HL-60 (cell line): ENCODE measurements at regions not wholly inside any gene's neighbourhood (a gene's known extent, or its start where the extent isn't known, plus 50 kb on each side); places are given as distances from the start of the nearest gene placed in this dataset.

Source experiments
- DNase-seq, 2 experiments: peaks; one replicate each; pipeline ENCODE4 v3.0.0-alpha.2; 2010 to 2020; ENCODE audit warnings: low read depth in 1 of 2, low spot score in 1 of 2
- H3K27ac ChIP-seq: fragments of 250-450 bp; sonication (Bioruptor Pico); replicated peaks from 2 replicates; pipeline ENCODE4 v1.5.1; 2020; ENCODE audit warnings: mild to moderate bottlenecking, moderate library complexity
- H3K27me3 ChIP-seq: fragments of 250-450 bp; sonication (Bioruptor Pico); 2 replicates; pipeline ENCODE4 v1.5.1; 2021; ENCODE audit warnings: mild to moderate bottlenecking, moderate library complexity; ENCODE audit not compliant: insufficient read depth, poor library complexity, severe bottlenecking
- H3K4me3 ChIP-seq: replicated peaks from 2 replicates; pipeline ENCODE4 v1.5.1; 2011; ENCODE audit warnings: mild to moderate bottlenecking, control low read depth, low read length; ENCODE audit not compliant: insufficient read depth
- CTCF ChIP-seq: IDR thresholded peaks from one replicate; pipeline ENCODE4 v1.5.1; 2011; ENCODE audit warnings: low read length, control low read depth, inconsistent platforms; ENCODE audit not compliant: insufficient read depth
- GABPA ChIP-seq: IDR thresholded peaks from 2 replicates; pipeline ENCODE4 v1.6.1; 2012; ENCODE audit warnings: low read depth
- POLR2AphosphoS5 ChIP-seq: IDR thresholded peaks from 2 replicates; pipeline ENCODE4 v1.6.1; 2012; ENCODE audit warnings: low read depth
- SPI1 ChIP-seq: IDR thresholded peaks from 2 replicates; pipeline ENCODE4 v1.6.1; 2012; ENCODE audit warnings: low read depth, mild to moderate bottlenecking, borderline replicate concordance
- TF ChIP-seq, protein P1 (sequence below): IDR thresholded peaks from 2 replicates; pipeline ENCODE4 v1.6.1; 2012; ENCODE audit warnings: low read depth; ENCODE audit not compliant: insufficient replicate concordance

DNA sequence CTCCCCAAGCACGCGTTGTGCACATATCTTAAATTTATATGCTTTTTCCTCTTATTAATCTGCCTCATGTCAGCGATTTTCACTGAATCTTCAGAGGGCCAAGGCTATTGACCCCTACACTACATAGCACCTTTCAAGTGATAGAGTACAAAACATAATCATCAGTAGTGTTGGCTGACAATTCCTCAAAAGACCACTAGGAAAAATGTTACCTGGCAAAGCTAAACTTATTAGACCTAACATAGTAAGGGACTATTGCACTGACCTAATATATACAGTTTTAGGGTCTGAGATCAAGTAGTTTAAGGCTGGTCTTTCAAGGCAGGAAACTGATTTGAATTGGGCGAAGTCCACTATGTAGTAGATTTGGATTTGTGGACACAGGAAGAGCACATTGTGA lies 244.2 kb upstream of the ZC3H15 start:
- Histone ChIP-seq H3K27me3 (no peaks in the 10 kb centered on the region), H3K27ac (no peak overlapping the region), H3K4me3 (no peak overlapping the region)
- DNase-seq, result no peak
- TF ChIP-seq SPI1 (no peak), POLR2AphosphoS5 (no peak), GABPA (no peak), CTCF (no peak)
- TF ChIP-seq, protein P1, sequence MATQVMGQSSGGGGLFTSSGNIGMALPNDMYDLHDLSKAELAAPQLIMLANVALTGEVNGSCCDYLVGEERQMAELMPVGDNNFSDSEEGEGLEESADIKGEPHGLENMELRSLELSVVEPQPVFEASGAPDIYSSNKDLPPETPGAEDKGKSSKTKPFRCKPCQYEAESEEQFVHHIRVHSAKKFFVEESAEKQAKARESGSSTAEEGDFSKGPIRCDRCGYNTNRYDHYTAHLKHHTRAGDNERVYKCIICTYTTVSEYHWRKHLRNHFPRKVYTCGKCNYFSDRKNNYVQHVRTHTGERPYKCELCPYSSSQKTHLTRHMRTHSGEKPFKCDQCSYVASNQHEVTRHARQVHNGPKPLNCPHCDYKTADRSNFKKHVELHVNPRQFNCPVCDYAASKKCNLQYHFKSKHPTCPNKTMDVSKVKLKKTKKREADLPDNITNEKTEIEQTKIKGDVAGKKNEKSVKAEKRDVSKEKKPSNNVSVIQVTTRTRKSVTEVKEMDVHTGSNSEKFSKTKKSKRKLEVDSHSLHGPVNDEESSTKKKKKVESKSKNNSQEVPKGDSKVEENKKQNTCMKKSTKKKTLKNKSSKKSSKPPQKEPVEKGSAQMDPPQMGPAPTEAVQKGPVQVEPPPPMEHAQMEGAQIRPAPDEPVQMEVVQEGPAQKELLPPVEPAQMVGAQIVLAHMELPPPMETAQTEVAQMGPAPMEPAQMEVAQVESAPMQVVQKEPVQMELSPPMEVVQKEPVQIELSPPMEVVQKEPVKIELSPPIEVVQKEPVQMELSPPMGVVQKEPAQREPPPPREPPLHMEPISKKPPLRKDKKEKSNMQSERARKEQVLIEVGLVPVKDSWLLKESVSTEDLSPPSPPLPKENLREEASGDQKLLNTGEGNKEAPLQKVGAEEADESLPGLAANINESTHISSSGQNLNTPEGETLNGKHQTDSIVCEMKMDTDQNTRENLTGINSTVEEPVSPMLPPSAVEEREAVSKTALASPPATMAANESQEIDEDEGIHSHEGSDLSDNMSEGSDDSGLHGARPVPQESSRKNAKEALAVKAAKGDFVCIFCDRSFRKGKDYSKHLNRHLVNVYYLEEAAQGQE, result no peak

DNA sequence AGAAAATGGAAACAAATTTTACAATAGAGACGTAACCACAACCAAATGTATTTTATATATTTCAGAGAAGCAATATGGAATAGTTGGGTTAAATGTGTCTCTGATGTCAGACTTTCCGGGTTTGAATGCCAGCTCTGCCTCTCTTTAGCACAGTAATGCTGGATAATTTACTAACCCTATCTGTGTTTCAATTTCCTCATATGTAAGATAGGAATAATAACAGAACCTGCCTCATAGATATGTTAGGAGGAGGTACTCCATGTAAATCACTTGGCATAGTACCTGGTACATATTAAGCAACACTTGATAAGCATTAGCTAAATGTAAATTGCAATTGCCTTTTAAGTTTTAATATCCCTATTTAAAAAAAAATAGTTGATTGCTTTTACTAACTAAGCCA lies 231.3 kb upstream of the ZC3H15 start:
- H3K4me3 ChIP-seq, result no peak overlapping the region
- TF ChIP-seq GABPA, result no peak
- TF ChIP-seq CTCF, result no peak
- no peak for TF ChIP-seq POLR2AphosphoS5
- TF ChIP-seq, protein P1, result no peak
- no peak for TF ChIP-seq SPI1

DNA sequence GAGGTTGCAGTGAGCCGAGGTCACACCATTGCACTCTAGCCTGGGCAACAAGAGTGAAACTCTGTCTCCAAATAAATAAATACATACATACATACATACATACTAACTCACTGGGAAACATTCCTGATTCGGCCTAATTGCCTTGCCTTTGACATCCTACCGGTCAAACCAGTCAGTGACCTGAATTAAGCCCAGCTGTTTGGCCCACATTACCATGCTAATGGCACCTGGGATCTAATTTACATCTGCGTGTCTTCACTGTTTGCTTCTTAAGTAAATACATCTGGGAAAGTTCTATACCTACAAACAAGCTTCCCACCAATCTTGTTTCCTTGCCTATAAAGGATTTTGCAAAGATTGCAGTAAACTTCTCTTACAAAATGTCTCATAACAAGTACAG lies 230.2 kb upstream of the ZC3H15 start:
- no peak for DNase-seq
- TF ChIP-seq POLR2AphosphoS5 (no peak), CTCF (no peak), GABPA (no peak), SPI1 (no peak)
- TF ChIP-seq, protein P1, result no peak
- Histone ChIP-seq H3K4me3 (no peak overlapping the region), H3K27ac (no peak overlapping the region), H3K27me3 (no peaks in the 10 kb centered on the region)

More for the DNA sequence above, 231.3 kb upstream of the ZC3H15 start:
- H3K27ac ChIP-seq, result no peak overlapping the region
- DNase-seq, result no peak
- H3K27me3 ChIP-seq, result no peaks in the 10 kb centered on the region
